SK-N-SH (cell line): ENCODE measurements at regions not wholly inside any gene's neighbourhood (a gene's known extent, or its start where the extent isn't known, plus 50 kb on each side); places are given as distances from the start of the nearest gene placed in this dataset.

ENCODE experiments used
- CTCF ChIA-PET: fragments of 300-600, 350-600 bp; formaldehyde crosslinking; extraction: SDS; loops from one replicate; lab custom pipeline; 2021; lab: Yijun Ruan, JAX
- POLR2A ChIA-PET: fragments of 350-600 bp; sonication (Branson Sonifier 250); formaldehyde crosslinking; extraction: SDS; loops from one replicate; lab custom pipeline; 2020; ENCODE audit warnings: antibody characterized with exemption, inconsistent platforms; lab: Yijun Ruan, JAX
- DNase-seq: peaks from one replicate; pipeline ENCODE4 v3.0.0; 2012
- H2AFZ ChIP-seq: fragments of 200-600 bp; sonication (generic); 2 replicates; pipeline ENCODE4 v1.8.1; 2016; ENCODE audit warnings: antibody characterized with exemption, mild to moderate bottlenecking, low read depth
- H3F3A ChIP-seq: fragments of 200-600 bp; sonication (generic); replicated peaks from 2 replicates; pipeline ENCODE3; 2016; ENCODE audit warnings: antibody characterized with exemption, mild to moderate bottlenecking; ENCODE audit not compliant: insufficient read depth
- H3K27ac ChIP-seq, 2 experiments: fragments of 200-500 bp in 1 of 2; fragments of 200-600 bp in 1 of 2; sonication (Bioruptor generic) in 1 of 2; sonication (generic), shearing (Covaris generic) in 1 of 2; 2 replicates each; pipeline versions ENCODE4 v1.5.1 to v1.6.1; 2014 to 2016; ENCODE audit warnings: low read depth in 2 of 2, inconsistent platforms in 1 of 2, low read length in 1 of 2, mild to moderate bottlenecking in 1 of 2, mixed read lengths in 1 of 2
- H3K27me3 ChIP-seq: fragments of 200-600 bp; sonication (generic), shearing (Covaris generic); 2 replicates; pipeline ENCODE4 v1.6.1; 2016; ENCODE audit warnings: mixed run types; ENCODE audit not compliant: insufficient read depth
- H3K36me3 ChIP-seq, 2 experiments: fragments of 200-500 bp in 1 of 2; fragments of 200-600 bp in 1 of 2; sonication (Bioruptor generic) in 1 of 2; sonication (generic) in 1 of 2; replicated peaks in 1 of 2; 2 replicates each; pipeline versions ENCODE3 to v1.5.1; 2014 to 2016; ENCODE audit warnings: low read length in 1 of 2, mild to moderate bottlenecking in 1 of 2; ENCODE audit not compliant: insufficient read depth in 2 of 2, control insufficient read depth in 1 of 2
- H3K4me1 ChIP-seq, 2 experiments: fragments of 200-500 bp in 1 of 2; fragments of 200-600 bp in 1 of 2; sonication (Bioruptor generic) in 1 of 2; sonication (generic), shearing (Covaris generic) in 1 of 2; 2 replicates each; pipeline versions ENCODE4 v1.5.1 to v1.6.1; 2014 to 2016; ENCODE audit warnings: low read depth in 1 of 2, low read length in 1 of 2, mixed run types in 1 of 2; ENCODE audit not compliant: insufficient read depth in 2 of 2, control insufficient read depth in 1 of 2
- H3K4me2 ChIP-seq: fragments of 200-600 bp; sonication (generic), shearing (Covaris generic); 2 replicates; pipeline ENCODE4 v1.6.1; 2017; ENCODE audit warnings: mixed run types
- H3K4me3 ChIP-seq, 2 experiments: fragments of 200-500 bp in 1 of 2; fragments of 200-600 bp in 1 of 2; sonication (Bioruptor generic) in 1 of 2; sonication (generic), shearing (Covaris generic) in 1 of 2; 2 replicates each; pipeline versions ENCODE4 v1.5.1 to v1.8.1; 2014 to 2016; ENCODE audit warnings: low read depth in 2 of 2, inconsistent platforms in 1 of 2, low read length in 1 of 2, mild to moderate bottlenecking in 1 of 2, mixed read lengths in 1 of 2, moderate library complexity in 1 of 2
- H3K79me2 ChIP-seq: fragments of 200-600 bp; sonication (generic); 2 replicates; pipeline ENCODE4 v1.8.1; 2017; ENCODE audit warnings: mild to moderate bottlenecking; ENCODE audit not compliant: insufficient read depth
- H3K9ac ChIP-seq: fragments of 200-600 bp; sonication (generic); 2 replicates; pipeline ENCODE4 v1.6.1; 2017; ENCODE audit warnings: mixed run types
- H3K9me2 ChIP-seq: fragments of 200-600 bp; sonication (generic); 2 replicates; pipeline ENCODE4 v1.6.1; 2017; ENCODE audit warnings: mixed run types
- H3K9me3 ChIP-seq: fragments of 200-600 bp; sonication (generic); 2 replicates; pipeline ENCODE4 v1.6.1; 2017; ENCODE audit warnings: mixed run types, mild to moderate bottlenecking, moderate library complexity
- H4K20me1 ChIP-seq: fragments of 200-600 bp; sonication (generic); 2 replicates; pipeline ENCODE4 v1.6.1; 2017; ENCODE audit warnings: mild to moderate bottlenecking, mixed run types; ENCODE audit not compliant: insufficient read depth
- CHD2 ChIP-seq: fragments of 150-350 bp; IDR thresholded peaks from 2 replicates; pipeline ENCODE4 v1.6.1; 2018; ENCODE audit warnings: low read length; ENCODE audit not compliant: partially characterized antibody
- GABPA ChIP-seq: IDR thresholded peaks from 2 replicates; pipeline ENCODE4 v1.4.0; 2012; ENCODE audit warnings: low read depth, mild to moderate bottlenecking
- GATA2 ChIP-seq: sonication (generic); formaldehyde crosslinking; IDR thresholded peaks from 2 replicates; pipeline ENCODE4 v1.5.0; 2020; ENCODE audit warnings: mild to moderate bottlenecking, missing genetic modification reagents
- JUND ChIP-seq: IDR thresholded peaks from 2 replicates; pipeline ENCODE4 v1.4.0; 2012
- MAX ChIP-seq: IDR thresholded peaks from 2 replicates; pipeline ENCODE4 v1.4.0; 2012; ENCODE audit warnings: low read depth
- RAD21 ChIP-seq: IDR thresholded peaks from 2 replicates; pipeline ENCODE4 v1.6.1; 2012; ENCODE audit warnings: mild to moderate bottlenecking, low read length
- USF2 ChIP-seq: fragments of 150-350 bp; IDR thresholded peaks from 2 replicates; pipeline ENCODE4 v1.6.1; 2017; ENCODE audit warnings: antibody characterized with exemption, low read length, low read depth, borderline replicate concordance
- WGBS: methylation state at CpG from one replicate; pipeline ENCODE4 v1.1.6; 2017; ENCODE audit warnings: low lambda C conversion rate; 5-methylcytosine and 5-hydroxymethylcytosine counted together

- Histone ChIP-seq H3K9ac (no peak overlapping the region), H3K27ac (no peak overlapping the region), H2AFZ (no peak overlapping the region), H3K4me2 (no peak overlapping the region), H3K27me3 (no peaks in the 10 kb centered on the region), H4K20me1 (no peaks in the 10 kb centered on the region), H3K9me2 (no peaks in the 10 kb centered on the region), H3K4me3 (no peak overlapping the region), H3F3A (no peaks in the 10 kb centered on the region), H3K4me1 (peaks cover 0 to 11% of the 10 kb centered on the region in 2 experiments; a peak in 1 of 4 replicates), H3K36me3 (no peaks in the 10 kb centered on the region), H3K9me3 (no peaks in the 10 kb centered on the region), H3K79me2 (no peaks in the 10 kb centered on the region)
- 90% methylated on average over 7 of the region's 7 CpGs for WGBS
- no peak for DNase-seq
- ChIA-PET POLR2A (interaction anchor here (0.6 kb wide), 1 partner anchor 38 kb away, joined by 5 read pairs; no protein-coding TSS in a partner anchor), CTCF (interaction anchor here (1.1 to 1.8 kb wide), 2 partner anchors 43 to 220 kb away, joined by 4 to 6 read pairs; no protein-coding TSS in a partner anchor)
- TF ChIP-seq GABPA: no peak
- TF ChIP-seq RAD21: no peak
- TF ChIP-seq MAX: no peak
- no peak for TF ChIP-seq USF2
- no peak for TF ChIP-seq GATA2 (CRISPR knock-in tag)
Observed at GRCh38 chr2:10215393-10215935, 87.2 kb upstream of the HPCAL1 start.

DNA sequence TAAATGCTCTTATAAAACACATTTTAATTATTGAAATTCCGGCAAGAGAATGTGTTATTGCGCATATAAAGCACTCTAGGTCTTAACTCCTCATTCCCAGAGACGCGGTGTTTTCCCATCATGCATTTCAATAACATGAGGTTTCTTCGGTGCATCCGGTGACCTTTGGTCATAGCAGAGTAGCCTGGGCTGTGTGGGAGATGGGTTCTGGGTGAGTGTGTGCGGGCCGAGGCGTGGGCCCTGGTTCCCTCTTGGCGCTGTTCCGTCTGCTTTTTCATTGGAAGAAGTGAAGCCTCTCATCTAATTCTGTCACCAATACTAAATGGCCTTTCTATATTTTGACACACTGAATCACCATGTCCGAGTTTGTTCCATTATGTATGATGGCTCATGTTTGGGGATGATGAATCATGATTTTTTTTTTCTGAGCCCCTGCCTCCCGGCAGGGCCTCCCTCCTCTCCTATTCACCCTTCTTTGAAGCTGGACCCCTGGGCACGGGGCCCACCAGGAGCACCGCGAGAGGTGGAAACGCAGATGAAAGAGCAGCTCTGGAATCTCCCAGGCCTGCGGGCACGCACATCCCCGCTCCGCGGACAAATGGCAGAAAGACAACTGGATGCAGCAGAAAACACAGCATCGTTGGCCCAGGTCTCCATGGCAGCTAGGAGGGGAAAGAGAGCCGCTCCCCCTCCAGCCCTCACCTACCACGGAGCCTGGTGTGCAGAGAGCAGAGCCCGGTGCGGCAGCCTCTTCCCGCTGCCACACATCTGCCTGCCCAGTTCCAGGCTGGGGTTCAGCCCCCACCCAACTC, 85.8 kb upstream of the HPCAL1 start:
- Histone ChIP-seq H4K20me1 (no peaks in the 10 kb centered on the region), H3K9ac (no peak overlapping the region), H3K9me3 (no peaks in the 10 kb centered on the region), H2AFZ (no peak overlapping the region), H3K27ac (no peak overlapping the region), H3F3A (no peaks in the 10 kb centered on the region), H3K27me3 (no peaks in the 10 kb centered on the region), H3K9me2 (no peaks in the 10 kb centered on the region), H3K4me2 (no peak overlapping the region), H3K79me2 (no peaks in the 10 kb centered on the region), H3K36me3 (no peaks in the 10 kb centered on the region), H3K4me3 (no peak overlapping the region), H3K4me1 (peaks cover 0 to 11% of the 10 kb centered on the region in 2 experiments; a peak in 1 of 4 replicates)
- 84% methylated on average over 28 of the region's 28 CpGs for WGBS
- TF ChIP-seq CHD2: no peak
- TF ChIP-seq JUND: no peak
- DNase-seq: no peak
- CTCF ChIA-PET: no interaction called here
- POLR2A ChIA-PET: no interaction called here
